H1 (cell line): ENCODE measurements at regions not wholly inside any gene's neighbourhood (a gene's known extent, or its start where the extent isn't known, plus 50 kb on each side); places are given as distances from the start of the nearest gene placed in this dataset.

ENCODE experiments used
- CTCF ChIA-PET: fragments of 300-600 bp; sonication (Branson Sonifier 250); formaldehyde crosslinking; loops from one replicate; lab custom pipeline; 2021; ENCODE audit not compliant: partially characterized antibody; lab: Charles Lee
- POLR2A ChIA-PET: fragments of 300-600 bp; sonication (Branson Sonifier 250); formaldehyde crosslinking; loops from one replicate; lab custom pipeline; 2021; ENCODE audit warnings: inconsistent platforms; ENCODE audit not compliant: partially characterized antibody; lab: Charles Lee
- DNase-seq, 2 experiments: peaks; one replicate each; pipeline versions ENCODE4 v3.0.0 to v3.0.0-alpha.2; 2010 to 2022; ENCODE audit warnings: low spot score in 2 of 2, low read depth in 1 of 2, mixed read lengths in 1 of 2
- FAIRE-seq: peaks from 2 replicates; lab custom pipeline; 2011; peaks lifted over from hg19 to GRCh38; lab: Jason Lieb, UNC
- H2AFZ ChIP-seq: 2 replicates; pipeline ENCODE4 v1.8.1; 2012; ENCODE audit warnings: low read length, inconsistent platforms
- H2AK5ac ChIP-seq: 2 replicates; pipeline ENCODE4 v1.6.1; 2013; ENCODE audit warnings: low read depth, low read length
- H2BK120ac ChIP-seq: replicated peaks from 2 replicates; pipeline ENCODE3; 2013; ENCODE audit warnings: low read depth, low read length, inconsistent platforms
- H2BK12ac ChIP-seq: 2 replicates; pipeline ENCODE4 v1.6.1; 2013; ENCODE audit warnings: low read depth, low read length
- H2BK15ac ChIP-seq: 2 replicates; pipeline ENCODE4 v1.6.1; 2013; ENCODE audit warnings: low read length
- H2BK20ac ChIP-seq: 2 replicates; pipeline ENCODE4 v1.6.1; 2013; ENCODE audit warnings: low read length
- H2BK5ac ChIP-seq: 2 replicates; pipeline ENCODE4 v1.6.1; 2013; ENCODE audit warnings: low read depth, low read length
- H3K14ac ChIP-seq: 2 replicates; pipeline ENCODE4 v1.6.1; 2013; ENCODE audit warnings: inconsistent platforms; ENCODE audit not compliant: insufficient read length
- H3K18ac ChIP-seq: 2 replicates; pipeline ENCODE4 v1.6.1; 2013; ENCODE audit warnings: low read length; ENCODE audit errors: extremely low read depth
- H3K23ac ChIP-seq: 2 replicates; pipeline ENCODE4 v1.6.1; 2013; ENCODE audit warnings: inconsistent platforms; ENCODE audit not compliant: insufficient read length
- H3K23me2 ChIP-seq: 2 replicates; pipeline ENCODE4 v1.6.1; 2013; ENCODE audit warnings: low read depth, low read length
- H3K27ac ChIP-seq: 2 replicates; pipeline ENCODE4 v1.6.1; 2011; ENCODE audit warnings: low read depth, low read length, inconsistent platforms
- H3K27me3 ChIP-seq, 4 experiments: replicated peaks in 1 of 4; 1 replicate in 1 of 4; 2 replicates in 3 of 4; pipeline versions ENCODE4 v1.6.1 to v1.8.1; 2011 to 2013; ENCODE audit warnings: low read length in 3 of 4, mild to moderate bottlenecking in 3 of 4, inconsistent platforms in 2 of 4, mixed read lengths in 2 of 4, moderate library complexity in 1 of 4; ENCODE audit not compliant: control insufficient read depth in 3 of 4, insufficient read depth in 3 of 4; ENCODE audit errors: extremely low read depth in 1 of 4
- H3K36me3 ChIP-seq, 4 experiments: 2 replicates each; pipeline versions ENCODE4 v1.6.1 to v1.8.1; 2011 to 2013; ENCODE audit warnings: mild to moderate bottlenecking in 4 of 4, low read length in 3 of 4, moderate library complexity in 2 of 4, control low read depth in 1 of 4, inconsistent platforms in 1 of 4; ENCODE audit not compliant: insufficient read depth in 4 of 4, control insufficient read depth in 2 of 4
- H3K4ac ChIP-seq: replicated peaks from 2 replicates; pipeline ENCODE3; 2013; ENCODE audit warnings: low read length, low read depth, mixed read lengths, inconsistent platforms; ENCODE audit not compliant: insufficient read length
- H3K4me1 ChIP-seq, 4 experiments: replicated peaks in 1 of 4; 1 replicate in 1 of 4; 2 replicates in 3 of 4; pipeline versions ENCODE4 v1.6.1 to v1.8.1; 2011 to 2013; ENCODE audit warnings: low read length in 3 of 4, inconsistent platforms in 2 of 4, mixed read lengths in 1 of 4; ENCODE audit not compliant: insufficient read depth in 4 of 4, control insufficient read depth in 3 of 4
- H3K4me2 ChIP-seq, 2 experiments: 2 replicates each; pipeline versions ENCODE4 v1.6.1 to v1.8.1; 2011 to 2013; ENCODE audit warnings: low read depth in 2 of 2, low read length in 2 of 2, control low read depth in 1 of 2, inconsistent platforms in 1 of 2, mild to moderate bottlenecking in 1 of 2; ENCODE audit not compliant: insufficient read depth in 1 of 2
- H3K4me3 ChIP-seq, 4 experiments: fragments of 200-600, 300-600 bp in 1 of 4; sonication (generic), shearing (Covaris generic), sonication (Bioruptor Twin) in 1 of 4; 2 replicates each; pipeline versions ENCODE4 v1.5.1 to v1.8.1; 2011 to 2016; ENCODE audit warnings: low read length in 4 of 4, low read depth in 3 of 4, control low read depth in 2 of 4, inconsistent platforms in 2 of 4, mild to moderate bottlenecking in 2 of 4, mixed read lengths in 1 of 4, moderate library complexity in 1 of 4; ENCODE audit not compliant: insufficient read depth in 2 of 4; ENCODE audit errors: extremely low read depth in 1 of 4
- H3K56ac ChIP-seq: replicated peaks from 2 replicates; pipeline ENCODE3; 2013; ENCODE audit warnings: low read depth, mild to moderate bottlenecking, mixed read lengths, low read length, inconsistent platforms; ENCODE audit not compliant: insufficient read length
- H3K79me1 ChIP-seq: 2 replicates; pipeline ENCODE4 v1.6.1; 2013; ENCODE audit warnings: low read depth, low read length, control low read depth
- H3K79me2 ChIP-seq, 2 experiments: 2 replicates each; pipeline versions ENCODE4 v1.6.1 to v1.8.1; 2012 to 2013; ENCODE audit warnings: low read length in 2 of 2, mild to moderate bottlenecking in 2 of 2, inconsistent platforms in 1 of 2; ENCODE audit not compliant: insufficient read depth in 2 of 2, control insufficient read depth in 1 of 2
- H3K9ac ChIP-seq, 4 experiments: replicated peaks in 1 of 4; 1 replicate in 1 of 4; 2 replicates in 3 of 4; pipeline versions ENCODE4 v1.6.1 to v1.8.1; 2011 to 2013; ENCODE audit warnings: low read depth in 3 of 4, low read length in 3 of 4, control low read depth in 2 of 4, mild to moderate bottlenecking in 2 of 4, moderate library complexity in 2 of 4, inconsistent platforms in 1 of 4; ENCODE audit errors: extremely low read depth in 1 of 4
- H3K9me3 ChIP-seq, 2 experiments: 2 replicates each; pipeline versions ENCODE4 v1.6.1 to v1.8.1; 2012 to 2013; ENCODE audit warnings: mild to moderate bottlenecking in 2 of 2, moderate library complexity in 2 of 2, control low read depth in 1 of 2, inconsistent platforms in 1 of 2, low read depth in 1 of 2, low read length in 1 of 2, mixed read lengths in 1 of 2; ENCODE audit not compliant: insufficient read depth in 2 of 2
- H4K20me1 ChIP-seq, 2 experiments: replicated peaks in 1 of 2; 2 replicates each; pipeline versions ENCODE3 to v1.8.1; 2011 to 2013; ENCODE audit warnings: inconsistent platforms in 2 of 2, low read length in 2 of 2, mild to moderate bottlenecking in 1 of 2; ENCODE audit not compliant: insufficient read depth in 2 of 2, control insufficient read depth in 1 of 2
- H4K5ac ChIP-seq: 2 replicates; pipeline ENCODE4 v1.6.1; 2013; ENCODE audit warnings: low read length, low read depth, mixed read lengths, inconsistent platforms; ENCODE audit not compliant: insufficient read length
- H4K8ac ChIP-seq: 2 replicates; pipeline ENCODE4 v1.8.0; 2013; ENCODE audit warnings: mild to moderate bottlenecking, moderate library complexity, low read length, inconsistent platforms; ENCODE audit not compliant: insufficient read depth; ENCODE audit errors: extremely low read depth
- H4K91ac ChIP-seq: replicated peaks from 2 replicates; pipeline ENCODE3; 2013; ENCODE audit warnings: low read length, mixed read lengths, inconsistent platforms; ENCODE audit not compliant: insufficient read length
- GABPA ChIP-seq: IDR thresholded peaks from 2 replicates; pipeline ENCODE4 v1.6.1; 2011; ENCODE audit warnings: mild to moderate bottlenecking, low read length, moderate library complexity, borderline replicate concordance; ENCODE audit not compliant: insufficient read depth
- HDAC2 ChIP-seq, 2 experiments: fragments of 300-600 bp in 1 of 2; sonication (generic) in 1 of 2; IDR thresholded peaks; 2 replicates each; pipeline ENCODE4 v1.6.1; 2011 to 2012; ENCODE audit warnings: low read depth in 2 of 2, low read length in 2 of 2, mild to moderate bottlenecking in 2 of 2, moderate library complexity in 2 of 2, borderline replicate concordance in 1 of 2, inconsistent platforms in 1 of 2
- PHF8 ChIP-seq: fragments of 200-600 bp; sonication (generic); conservative IDR thresholded peaks from 2 replicates; pipeline ENCODE4 v1.7.1; 2012; ENCODE audit warnings: low read depth, mild to moderate bottlenecking, inconsistent platforms, low read length, moderate library complexity
- RXRA ChIP-seq: IDR thresholded peaks from 2 replicates; pipeline ENCODE4 v1.6.1; 2011; ENCODE audit warnings: low read depth, mild to moderate bottlenecking, low read length, moderate library complexity; ENCODE audit not compliant: insufficient read depth
- SIRT6 ChIP-seq: IDR thresholded peaks from one replicate; pipeline ENCODE4 v1.7.1; 2012; ENCODE audit warnings: low read length, inconsistent platforms
- SP4 ChIP-seq: IDR thresholded peaks from 2 replicates; pipeline ENCODE4 v1.6.1; 2012; ENCODE audit warnings: low read length, inconsistent platforms
- TEAD4 ChIP-seq: IDR thresholded peaks from 2 replicates; pipeline ENCODE4 v1.6.1; 2012; ENCODE audit warnings: low read depth, low read length, inconsistent platforms, mixed read lengths
- WGBS, 2 experiments: shearing (Covaris generic) in 1 of 2; methylation state at CpG; one replicate each; pipeline versions ENCODE4 v1.1.6 to v1.1.7; 2013 to 2015; ENCODE audit warnings: low lambda C conversion rate in 2 of 2, mixed read lengths in 2 of 2, inconsistent platforms in 1 of 2, low coverage in 1 of 2, missing lambda C conversion rate in 1 of 2; ENCODE audit not compliant: insufficient replicate concordance in 2 of 2, insufficient coverage in 1 of 2, insufficient read length in 1 of 2; ENCODE audit errors: extremely low coverage in 1 of 2, missing lambda C conversion rate in 1 of 2; 5-methylcytosine and 5-hydroxymethylcytosine counted together

DNA sequence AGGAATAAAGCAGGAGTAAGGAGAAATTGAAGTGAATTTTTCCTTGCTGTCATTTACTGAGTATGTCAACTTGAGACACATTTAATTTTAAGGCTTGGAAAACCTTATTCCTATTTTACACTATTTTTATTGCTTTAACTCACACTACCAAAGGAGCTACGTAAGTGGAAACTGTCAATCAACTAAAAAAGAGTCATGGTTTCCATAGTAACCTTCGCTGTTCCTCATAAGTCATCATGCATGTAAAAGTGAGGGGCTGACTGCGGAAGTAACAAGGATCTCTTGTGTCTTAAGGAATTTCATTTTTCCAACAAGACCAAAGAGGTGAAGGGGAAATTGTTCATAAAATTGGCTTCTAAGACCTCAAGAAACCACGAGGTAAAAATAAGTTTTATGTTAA lies 516.2 kb upstream of the CA10 start:
- 93% methylated on average over 4 of the region's 4 CpGs; no CpG with 5 or more reads in 1 of the 2 experiments for WGBS, 2 experiments
- H3K9ac ChIP-seq, result no peak overlapping the region
- no peaks in the 10 kb centered on the region for H3K79me1 ChIP-seq
- H3K56ac ChIP-seq, result no peak overlapping the region
- no peaks in the 10 kb centered on the region for H3K27me3 ChIP-seq
- no peak overlapping the region for H2BK12ac ChIP-seq
- no peak overlapping the region for H4K8ac ChIP-seq
- H2BK120ac ChIP-seq, result no peak overlapping the region
- H4K91ac ChIP-seq, result no peak overlapping the region
- H3K14ac ChIP-seq, result no peak overlapping the region
- H2BK20ac ChIP-seq, result no peak overlapping the region
- TF ChIP-seq RXRA (no peak), SP4 (no peak), GABPA (no peak), SIRT6 (no peak), TEAD4 (no peak), PHF8 (no peak), HDAC2 (IDR thresholded peaks at IDR 0.05; ENCODE audit: borderline replicate concordance in 1 of 2, low read depth in 2 of 2, low read length in 2 of 2) (no peak)
- H3K4me3 ChIP-seq, result no peak overlapping the region
- H2BK15ac ChIP-seq, result no peak overlapping the region
- CTCF ChIA-PET, result no interaction called here
- no peak overlapping the region for H3K4me2 ChIP-seq
- FAIRE-seq, result no peak
- no peak overlapping the region for H2BK5ac ChIP-seq
- H3K23ac ChIP-seq, result no peak overlapping the region
- no peaks in the 10 kb centered on the region for H3K36me3 ChIP-seq
- DNase-seq, result no peak
- no peak overlapping the region for H3K27ac ChIP-seq
- H3K18ac ChIP-seq, result no peak overlapping the region
- H3K23me2 ChIP-seq, result no peaks in the 10 kb centered on the region
- H3K79me2 ChIP-seq, result no peaks in the 10 kb centered on the region
- H3K4me1 ChIP-seq, result no peaks in the 10 kb centered on the region
- POLR2A ChIA-PET, result no interaction called here
- no peak overlapping the region for H2AFZ ChIP-seq
- peaks cover 0 to 3% of the 10 kb centered on the region in 2 experiments; a peak in 1 of 4 replicates for H3K9me3 ChIP-seq
- H4K5ac ChIP-seq, result no peak overlapping the region
- no peaks in the 10 kb centered on the region for H4K20me1 ChIP-seq
- no peak overlapping the region for H3K4ac ChIP-seq
- H2AK5ac ChIP-seq, result no peak overlapping the region
